ENCODE measurements at regions not wholly inside any gene's neighbourhood (a gene's known extent, or its start where the extent isn't known, plus 50 kb on each side); places are given as distances from the start of the nearest gene placed in this dataset.

DNA sequence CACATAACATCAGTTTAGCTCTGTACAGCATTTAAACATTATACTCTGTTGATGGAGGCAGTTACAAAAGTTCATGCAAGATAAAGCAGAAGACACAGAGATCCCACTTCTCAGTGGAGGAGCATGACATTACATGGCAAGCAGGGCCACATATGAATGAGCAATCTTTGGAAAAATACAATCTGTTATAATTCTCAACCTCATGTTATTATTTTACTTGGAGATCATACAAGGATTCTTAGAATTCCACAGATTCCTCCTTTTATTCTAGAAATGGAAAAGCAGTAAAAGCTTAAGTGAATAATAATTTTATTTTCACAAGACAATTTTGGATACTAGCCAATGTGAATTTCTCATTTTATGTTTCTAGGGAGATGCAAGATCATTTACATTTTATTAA, 66.6 kb downstream of the IFI44 start:
- Histone ChIP-seq H3K23ac (ENCODE audit: insufficient read length, low read depth, low read length) (no peak overlapping the region), H3K23me2 (ENCODE audit: insufficient read length, low read depth, low read length, poor library complexity, severe bottlenecking) (no peaks in the 10 kb centered on the region), H2BK12ac (ENCODE audit: insufficient read length, low read depth, low read length) (no peak overlapping the region), H4K8ac (replicated peaks; ENCODE audit: insufficient read length, low read depth, low read length) (no peak overlapping the region), H3K18ac (ENCODE audit: insufficient read length, low read depth, low read length) (no peak overlapping the region), H3K14ac (ENCODE audit: insufficient read depth, low read length) (no peak overlapping the region), H2BK120ac (ENCODE audit: low read depth, low read length, poor library complexity, severe bottlenecking) (no peak overlapping the region), H3K4ac (ENCODE audit: low read depth, low read length) (no peak overlapping the region), H3K27me3 (ENCODE audit: insufficient read depth, low read length) (no peaks in the 10 kb centered on the region), H2AK5ac (ENCODE audit: insufficient read length, low read length) (no peak overlapping the region), H3T11ph (ENCODE audit: low read length) (no peak overlapping the region), H3K27ac (ENCODE audit: insufficient read length, low read depth, low read length) (no peak overlapping the region), H3K9me3 (ENCODE audit: control insufficient read depth, low read depth, low read length) (no peaks in the 10 kb centered on the region), H2BK5ac (ENCODE audit: insufficient read length, low read length) (no peak overlapping the region), H3K9ac (ENCODE audit: extremely low read depth, insufficient read length, low read length) (no peak overlapping the region), H3K79me2 (ENCODE audit: insufficient read depth, low read length) (no peaks in the 10 kb centered on the region), H4K20me1 (ENCODE audit: control insufficient read depth, insufficient read depth, insufficient read length) (no peaks in the 10 kb centered on the region), H3K4me2 (ENCODE audit: insufficient read depth, insufficient read length, low read length) (no peak overlapping the region), H3K56ac (ENCODE audit: insufficient read length, low read depth, low read length) (no peak overlapping the region), H3K79me1 (ENCODE audit: insufficient read depth, low read depth, low read length, poor library complexity, severe bottlenecking) (no peaks in the 10 kb centered on the region), H2BK15ac (ENCODE audit: low read depth, low read length) (no peak overlapping the region), H3K4me1 (ENCODE audit: insufficient read depth, low read length) (no peaks in the 10 kb centered on the region), H4K5ac (ENCODE audit: insufficient read length, low read depth, low read length) (no peak overlapping the region), H2AFZ (ENCODE audit: low read length) (no peak overlapping the region), H2BK20ac (ENCODE audit: low read depth, low read length, poor library complexity, severe bottlenecking) (no peak overlapping the region), H4K91ac (ENCODE audit: insufficient read length, low read depth, low read length) (no peak overlapping the region)
- H3K27ac Mint-ChIP-seq: no peak overlapping the region
- H3K27me3 Mint-ChIP-seq (ENCODE audit: low read depth): no peaks in the 10 kb centered on the region
- TF ChIP-seq, protein P1, sequence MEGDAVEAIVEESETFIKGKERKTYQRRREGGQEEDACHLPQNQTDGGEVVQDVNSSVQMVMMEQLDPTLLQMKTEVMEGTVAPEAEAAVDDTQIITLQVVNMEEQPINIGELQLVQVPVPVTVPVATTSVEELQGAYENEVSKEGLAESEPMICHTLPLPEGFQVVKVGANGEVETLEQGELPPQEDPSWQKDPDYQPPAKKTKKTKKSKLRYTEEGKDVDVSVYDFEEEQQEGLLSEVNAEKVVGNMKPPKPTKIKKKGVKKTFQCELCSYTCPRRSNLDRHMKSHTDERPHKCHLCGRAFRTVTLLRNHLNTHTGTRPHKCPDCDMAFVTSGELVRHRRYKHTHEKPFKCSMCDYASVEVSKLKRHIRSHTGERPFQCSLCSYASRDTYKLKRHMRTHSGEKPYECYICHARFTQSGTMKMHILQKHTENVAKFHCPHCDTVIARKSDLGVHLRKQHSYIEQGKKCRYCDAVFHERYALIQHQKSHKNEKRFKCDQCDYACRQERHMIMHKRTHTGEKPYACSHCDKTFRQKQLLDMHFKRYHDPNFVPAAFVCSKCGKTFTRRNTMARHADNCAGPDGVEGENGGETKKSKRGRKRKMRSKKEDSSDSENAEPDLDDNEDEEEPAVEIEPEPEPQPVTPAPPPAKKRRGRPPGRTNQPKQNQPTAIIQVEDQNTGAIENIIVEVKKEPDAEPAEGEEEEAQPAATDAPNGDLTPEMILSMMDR (conservative IDR thresholded peaks at IDR 0.05): no peak
- no peaks in the 10 kb centered on the region for H3K9me3 Mint-ChIP-seq
- H3K36me3 Mint-ChIP-seq (ENCODE audit: insufficient read depth in 1 of 3, low read depth in 3 of 3): no peaks in the 10 kb centered on the region
- peaks cover 3 to 4% of the 10 kb centered on the region in 2 experiments; a peak in 3 of 4 replicates for H3K4me1 Mint-ChIP-seq
- no peak overlapping the region for H3K4me3 Mint-ChIP-seq
- DNase-seq: no peak

All from H9 (cell line).